OCI-LY1 (cell line): ENCODE measurements at regions not wholly inside any gene's neighbourhood (a gene's known extent, or its start where the extent isn't known, plus 50 kb on each side); places are given as distances from the start of the nearest gene placed in this dataset.

Source experiments
- EZH2 ChIP-seq: fragments of 200-600 bp; sonication (generic), shearing (Covaris generic); IDR thresholded peaks from 2 replicates; pipeline ENCODE4 v1.8.0; 2017; ENCODE audit warnings: borderline replicate concordance, mixed run types, mild to moderate bottlenecking, antibody characterized with exemption, low read length, moderate library complexity, mixed read lengths
- TF ChIP-seq, protein P1 (sequence below): fragments of 200-600 bp; sonication (generic), shearing (Covaris generic); IDR thresholded peaks from 2 replicates; pipeline ENCODE4 v1.5.1; 2017; ENCODE audit warnings: mild to moderate bottlenecking, antibody characterized with exemption, low read length, moderate library complexity, mixed read lengths

DNA sequence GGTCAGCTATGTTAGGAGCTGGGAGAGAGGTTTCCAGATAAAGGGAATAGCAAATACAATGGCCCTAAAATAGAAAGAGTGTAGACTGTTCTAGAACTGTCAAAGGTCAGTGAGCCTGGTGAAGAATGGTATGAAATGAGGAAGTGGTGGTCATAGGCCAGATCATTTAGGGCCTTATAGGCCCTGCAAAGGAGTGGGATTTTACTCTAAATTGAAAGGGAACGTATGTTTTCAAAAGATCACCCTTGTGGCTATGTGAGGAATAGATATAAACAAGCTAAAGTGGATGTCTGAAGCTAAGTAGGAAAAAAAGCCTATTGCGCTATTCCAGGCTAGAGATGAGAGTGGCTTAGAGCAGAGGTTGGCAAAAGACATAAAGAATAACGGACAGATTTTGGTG is 70.7 kb upstream of the TDRD3 start:
- no peak for TF ChIP-seq EZH2
- TF ChIP-seq, protein P1, sequence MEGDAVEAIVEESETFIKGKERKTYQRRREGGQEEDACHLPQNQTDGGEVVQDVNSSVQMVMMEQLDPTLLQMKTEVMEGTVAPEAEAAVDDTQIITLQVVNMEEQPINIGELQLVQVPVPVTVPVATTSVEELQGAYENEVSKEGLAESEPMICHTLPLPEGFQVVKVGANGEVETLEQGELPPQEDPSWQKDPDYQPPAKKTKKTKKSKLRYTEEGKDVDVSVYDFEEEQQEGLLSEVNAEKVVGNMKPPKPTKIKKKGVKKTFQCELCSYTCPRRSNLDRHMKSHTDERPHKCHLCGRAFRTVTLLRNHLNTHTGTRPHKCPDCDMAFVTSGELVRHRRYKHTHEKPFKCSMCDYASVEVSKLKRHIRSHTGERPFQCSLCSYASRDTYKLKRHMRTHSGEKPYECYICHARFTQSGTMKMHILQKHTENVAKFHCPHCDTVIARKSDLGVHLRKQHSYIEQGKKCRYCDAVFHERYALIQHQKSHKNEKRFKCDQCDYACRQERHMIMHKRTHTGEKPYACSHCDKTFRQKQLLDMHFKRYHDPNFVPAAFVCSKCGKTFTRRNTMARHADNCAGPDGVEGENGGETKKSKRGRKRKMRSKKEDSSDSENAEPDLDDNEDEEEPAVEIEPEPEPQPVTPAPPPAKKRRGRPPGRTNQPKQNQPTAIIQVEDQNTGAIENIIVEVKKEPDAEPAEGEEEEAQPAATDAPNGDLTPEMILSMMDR = no peak
